HCT116 (cell line): ENCODE measurements at regions not wholly inside any gene's neighbourhood (a gene's known extent, or its start where the extent isn't known, plus 50 kb on each side); places are given as distances from the start of the nearest gene placed in this dataset.

Source experiments
- ATAC-seq: fragments of 200-7000 bp; cut with Tn5 transposase; 2 replicates; pipeline ENCODE4 v1.9.1; 2020; ENCODE audit warnings: mild to moderate bottlenecking, moderate library complexity
- BruUV-seq: library from RNA; stranded (reverse); fragments of 400-500 nt; replicated peaks from 2 replicates; lab custom pipeline; 2021; lab: Mats Ljungman, UMichigan
- CTCF ChIA-PET: fragments of 300-600 bp; sonication (Branson Sonifier 250); formaldehyde crosslinking; loops from one replicate; lab custom pipeline; 2021; ENCODE audit warnings: antibody characterized with exemption; lab: Charles Lee
- POLR2A ChIA-PET: fragments of 300-600, 350-600 bp; sonication (Branson Sonifier 250); formaldehyde crosslinking; loops from one replicate; lab custom pipeline; 2021; ENCODE audit warnings: antibody characterized with exemption; lab: Charles Lee
- RAD21 ChIA-PET, 2 experiments: fragments of 300-600 bp; sonication (Branson Sonifier 250); formaldehyde crosslinking; loops; one replicate each; lab custom pipeline; 2023; ENCODE audit warnings: low total read pairs in 2 of 2; ENCODE audit not compliant: uncharacterized antibody in 2 of 2, unreplicated experiment in 2 of 2, low non-redundant PET in 1 of 2; lab: Charles Lee
- DNase-seq: peaks from one replicate; pipeline ENCODE4 v3.0.0-alpha.2; 2010; ENCODE audit warnings: low read depth, low spot score
- H2AFZ ChIP-seq: fragments of 200-600 bp; shearing (Covaris generic), sonication (generic); 2 replicates; pipeline ENCODE4 v1.6.1; 2017; ENCODE audit warnings: low read depth, mixed run types, mixed read lengths, antibody characterized with exemption, low read length; ENCODE audit not compliant: poor library complexity, severe bottlenecking
- H3K27ac ChIP-seq: 2 replicates; pipeline ENCODE4 v1.5.1; 2012; ENCODE audit warnings: low read depth, low read length
- H3K27me3 ChIP-seq: fragments of 200-600 bp; sonication (generic); 2 replicates; pipeline ENCODE4 v1.6.1; 2016; ENCODE audit warnings: mixed run types, low read length, mixed read lengths; ENCODE audit not compliant: insufficient read depth
- H3K36me3 ChIP-seq, 2 experiments: fragments of 200-500 bp in 1 of 2; fragments of 200-600 bp in 1 of 2; sonication (Bioruptor generic) in 1 of 2; sonication (generic) in 1 of 2; 2 replicates each; pipeline versions ENCODE4 v1.5.1 to v1.6.1; 2014 to 2016; ENCODE audit warnings: low read length in 2 of 2, inconsistent platforms in 1 of 2, mixed read lengths in 1 of 2, mixed run types in 1 of 2; ENCODE audit not compliant: insufficient read depth in 2 of 2, control insufficient read depth in 1 of 2
- H3K4me1 ChIP-seq, 2 experiments: fragments of 200-600 bp in 1 of 2; sonication (generic) in 1 of 2; 2 replicates each; pipeline versions ENCODE4 v1.5.1 to v1.6.1; 2012 to 2017; ENCODE audit warnings: low read length in 2 of 2, inconsistent platforms in 1 of 2, mild to moderate bottlenecking in 1 of 2, mixed read lengths in 1 of 2, mixed run types in 1 of 2, moderate library complexity in 1 of 2; ENCODE audit not compliant: insufficient read depth in 2 of 2, control insufficient read depth in 1 of 2
- H3K4me2 ChIP-seq: fragments of 200-600 bp; sonication (generic); 2 replicates; pipeline ENCODE4 v1.6.1; 2017; ENCODE audit warnings: mixed run types, low read length, mixed read lengths
- H3K4me3 ChIP-seq, 2 experiments: fragments of 200-600 bp in 1 of 2; sonication (generic) in 1 of 2; replicated peaks in 1 of 2; 2 replicates each; pipeline ENCODE4 v1.5.1; 2011 to 2016; ENCODE audit warnings: low read length in 2 of 2, control low read depth in 1 of 2, low read depth in 1 of 2, mild to moderate bottlenecking in 1 of 2, mixed read lengths in 1 of 2, mixed run types in 1 of 2
- H3K79me2 ChIP-seq: fragments of 200-600 bp; sonication (generic); 2 replicates; pipeline ENCODE4 v1.6.1; 2017; ENCODE audit warnings: mild to moderate bottlenecking, mixed run types, low read length, moderate library complexity, mixed read lengths; ENCODE audit not compliant: insufficient read depth
- H3K9ac ChIP-seq: fragments of 200-600 bp; sonication (generic); 2 replicates; pipeline ENCODE4 v1.6.1; 2016; ENCODE audit warnings: low read length, mixed read lengths
- H3K9me2 ChIP-seq: fragments of 200-600 bp; sonication (generic), shearing (Covaris generic); 2 replicates; pipeline ENCODE4 v1.6.1; 2017; ENCODE audit warnings: mixed run types, mild to moderate bottlenecking, moderate library complexity; ENCODE audit not compliant: insufficient read depth
- H3K9me3 ChIP-seq, 2 experiments: fragments of 200-500 bp in 1 of 2; fragments of 200-600 bp in 1 of 2; sonication (Bioruptor generic) in 1 of 2; sonication (generic) in 1 of 2; 2 replicates each; pipeline ENCODE4 v1.6.1; 2014 to 2017; ENCODE audit warnings: low read length in 2 of 2, mixed read lengths in 2 of 2, inconsistent platforms in 1 of 2, low read depth in 1 of 2, mild to moderate bottlenecking in 1 of 2, mixed run types in 1 of 2, moderate library complexity in 1 of 2; ENCODE audit not compliant: control insufficient read depth in 1 of 2, insufficient read depth in 1 of 2
- H4K20me1 ChIP-seq: fragments of 200-600 bp; sonication (generic), shearing (Covaris generic); 2 replicates; pipeline ENCODE4 v1.6.1; 2017; ENCODE audit warnings: mixed run types, mild to moderate bottlenecking, moderate library complexity; ENCODE audit not compliant: insufficient read depth
- CBX3 ChIP-seq: IDR thresholded peaks from 2 replicates; pipeline ENCODE4 v1.6.1; 2012; ENCODE audit warnings: low read depth
- EGR1 ChIP-seq: IDR thresholded peaks from 2 replicates; pipeline ENCODE4 v1.6.1; 2012; ENCODE audit warnings: low read depth
- ELF1 ChIP-seq: IDR thresholded peaks from 2 replicates; pipeline ENCODE4 v1.6.1; 2012; ENCODE audit warnings: low read depth, borderline replicate concordance
- EZH2 ChIP-seq: fragments of 200-600 bp; sonication (generic); IDR thresholded peaks from 2 replicates; pipeline ENCODE4 v1.6.1; 2017; ENCODE audit warnings: antibody characterized with exemption, mixed run types
- EZH2phosphoT487 ChIP-seq: fragments of 200-600 bp; IDR thresholded peaks from 2 replicates; pipeline ENCODE4 v1.6.1; 2018; ENCODE audit warnings: antibody characterized with exemption, borderline replicate concordance
- FOSL1 ChIP-seq: IDR thresholded peaks from 2 replicates; pipeline ENCODE4 v1.6.1; 2012; ENCODE audit warnings: low read depth
- JUND ChIP-seq: IDR thresholded peaks from 2 replicates; pipeline ENCODE4 v1.6.1; 2012
- POLR2A ChIP-seq: IDR thresholded peaks from 2 replicates; pipeline ENCODE4 v1.7.0; 2011; ENCODE audit warnings: borderline replicate concordance; ENCODE audit not compliant: insufficient read depth, insufficient read length; ENCODE audit errors: extremely low read depth
- SIN3A ChIP-seq: IDR thresholded peaks from 2 replicates; pipeline ENCODE4 v1.6.1; 2012; ENCODE audit warnings: low read depth
- SP1 ChIP-seq: IDR thresholded peaks from 2 replicates; pipeline ENCODE4 v1.6.1; 2012; ENCODE audit warnings: low read depth
- SRF ChIP-seq: IDR thresholded peaks from 2 replicates; pipeline ENCODE4 v1.6.1; 2012; ENCODE audit warnings: low read depth
- TCF7L2 ChIP-seq: IDR thresholded peaks from 2 replicates; pipeline ENCODE4 v1.7.0; 2011; ENCODE audit warnings: borderline replicate concordance, inconsistent platforms; ENCODE audit not compliant: insufficient read depth, insufficient read length; ENCODE audit errors: extremely low read depth
- ZNF274 ChIP-seq: fragments of 200-500 bp; sonication (Bioruptor generic); IDR thresholded peaks from 2 replicates; pipeline ENCODE4 v1.6.1; 2014; ENCODE audit warnings: mild to moderate bottlenecking, low read depth, low read length, inconsistent platforms
- intact Hi-C: fragments of 100-400 bp; cut with micrococcal nuclease; formaldehyde crosslinking; loops from 2 replicates; pipeline ENCODE4 v1.10.0; 2022
- TF ChIP-seq, protein P1 (sequence below): IDR thresholded peaks from 2 replicates; pipeline ENCODE4 v1.6.1; 2012; ENCODE audit warnings: low read depth
- TF ChIP-seq, protein P2 (sequence below): IDR thresholded peaks from 2 replicates; pipeline ENCODE4 v1.6.1; 2012
- TF ChIP-seq, protein P3 (sequence below): IDR thresholded peaks from 2 replicates; pipeline ENCODE4 v1.6.1; 2011; ENCODE audit warnings: mild to moderate bottlenecking, low read length, moderate library complexity; ENCODE audit not compliant: insufficient replicate concordance; ENCODE audit errors: extremely low read depth

DNA sequence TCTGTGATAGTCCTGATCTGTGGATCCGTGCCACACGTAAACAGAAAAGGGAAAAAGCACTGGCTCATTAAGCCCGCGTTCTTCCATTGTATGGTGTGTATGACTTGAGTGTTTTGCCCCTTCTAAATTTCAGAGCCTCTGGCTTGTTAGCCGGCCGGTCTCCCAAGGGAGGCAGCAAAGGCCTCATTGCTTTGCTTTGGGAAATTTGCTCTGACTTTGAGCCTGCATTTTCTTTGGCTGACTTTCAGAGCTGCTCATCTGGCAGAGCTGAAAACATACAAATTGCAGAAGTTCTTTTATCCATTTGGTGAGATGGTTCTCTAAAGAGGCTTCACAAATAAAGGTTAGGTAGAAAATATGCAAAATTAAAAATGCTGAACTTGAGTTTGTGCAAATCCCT, 123.0 kb downstream of the UTRN start:
- ATAC-seq (no peak), DNase-seq (no peak)
- no peaks in the 10 kb centered on the region for H3K4me1 ChIP-seq
- H3K4me3 ChIP-seq = no peak overlapping the region
- H3K27me3 ChIP-seq = no peaks in the 10 kb centered on the region
- H3K4me2 ChIP-seq = no peak overlapping the region
- H3K9me2 ChIP-seq = no peaks in the 10 kb centered on the region
- no peak overlapping the region for H3K27ac ChIP-seq
- no peak overlapping the region for H3K9ac ChIP-seq
- RAD21 ChIA-PET = no interaction called here
- H4K20me1 ChIP-seq = no peaks in the 10 kb centered on the region
- no TSS peak for BruUV-seq
- no peaks in the 10 kb centered on the region for H3K79me2 ChIP-seq
- intact Hi-C loops = no loop called here
- CTCF ChIA-PET = no interaction called here
- no peak overlapping the region for H2AFZ ChIP-seq
- H3K36me3 ChIP-seq = no peaks in the 10 kb centered on the region
- POLR2A ChIA-PET = no interaction called here
- no peaks in the 10 kb centered on the region for H3K9me3 ChIP-seq
- TF ChIP-seq SRF = no peak
- TF ChIP-seq, protein P1, sequence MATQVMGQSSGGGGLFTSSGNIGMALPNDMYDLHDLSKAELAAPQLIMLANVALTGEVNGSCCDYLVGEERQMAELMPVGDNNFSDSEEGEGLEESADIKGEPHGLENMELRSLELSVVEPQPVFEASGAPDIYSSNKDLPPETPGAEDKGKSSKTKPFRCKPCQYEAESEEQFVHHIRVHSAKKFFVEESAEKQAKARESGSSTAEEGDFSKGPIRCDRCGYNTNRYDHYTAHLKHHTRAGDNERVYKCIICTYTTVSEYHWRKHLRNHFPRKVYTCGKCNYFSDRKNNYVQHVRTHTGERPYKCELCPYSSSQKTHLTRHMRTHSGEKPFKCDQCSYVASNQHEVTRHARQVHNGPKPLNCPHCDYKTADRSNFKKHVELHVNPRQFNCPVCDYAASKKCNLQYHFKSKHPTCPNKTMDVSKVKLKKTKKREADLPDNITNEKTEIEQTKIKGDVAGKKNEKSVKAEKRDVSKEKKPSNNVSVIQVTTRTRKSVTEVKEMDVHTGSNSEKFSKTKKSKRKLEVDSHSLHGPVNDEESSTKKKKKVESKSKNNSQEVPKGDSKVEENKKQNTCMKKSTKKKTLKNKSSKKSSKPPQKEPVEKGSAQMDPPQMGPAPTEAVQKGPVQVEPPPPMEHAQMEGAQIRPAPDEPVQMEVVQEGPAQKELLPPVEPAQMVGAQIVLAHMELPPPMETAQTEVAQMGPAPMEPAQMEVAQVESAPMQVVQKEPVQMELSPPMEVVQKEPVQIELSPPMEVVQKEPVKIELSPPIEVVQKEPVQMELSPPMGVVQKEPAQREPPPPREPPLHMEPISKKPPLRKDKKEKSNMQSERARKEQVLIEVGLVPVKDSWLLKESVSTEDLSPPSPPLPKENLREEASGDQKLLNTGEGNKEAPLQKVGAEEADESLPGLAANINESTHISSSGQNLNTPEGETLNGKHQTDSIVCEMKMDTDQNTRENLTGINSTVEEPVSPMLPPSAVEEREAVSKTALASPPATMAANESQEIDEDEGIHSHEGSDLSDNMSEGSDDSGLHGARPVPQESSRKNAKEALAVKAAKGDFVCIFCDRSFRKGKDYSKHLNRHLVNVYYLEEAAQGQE = no peak
- TF ChIP-seq EZH2phosphoT487 = no peak
- TF ChIP-seq ZNF274 = no peak
- TF ChIP-seq, protein P2, sequence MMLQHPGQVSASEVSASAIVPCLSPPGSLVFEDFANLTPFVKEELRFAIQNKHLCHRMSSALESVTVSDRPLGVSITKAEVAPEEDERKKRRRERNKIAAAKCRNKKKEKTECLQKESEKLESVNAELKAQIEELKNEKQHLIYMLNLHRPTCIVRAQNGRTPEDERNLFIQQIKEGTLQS = no peak
- TF ChIP-seq ELF1 = no peak
- TF ChIP-seq CBX3 = no peak
- TF ChIP-seq SIN3A = no peak
- TF ChIP-seq POLR2A = no peak
- no peak for TF ChIP-seq EGR1
- no peak for TF ChIP-seq JUND
- no peak for TF ChIP-seq FOSL1
- TF ChIP-seq, protein P3, sequence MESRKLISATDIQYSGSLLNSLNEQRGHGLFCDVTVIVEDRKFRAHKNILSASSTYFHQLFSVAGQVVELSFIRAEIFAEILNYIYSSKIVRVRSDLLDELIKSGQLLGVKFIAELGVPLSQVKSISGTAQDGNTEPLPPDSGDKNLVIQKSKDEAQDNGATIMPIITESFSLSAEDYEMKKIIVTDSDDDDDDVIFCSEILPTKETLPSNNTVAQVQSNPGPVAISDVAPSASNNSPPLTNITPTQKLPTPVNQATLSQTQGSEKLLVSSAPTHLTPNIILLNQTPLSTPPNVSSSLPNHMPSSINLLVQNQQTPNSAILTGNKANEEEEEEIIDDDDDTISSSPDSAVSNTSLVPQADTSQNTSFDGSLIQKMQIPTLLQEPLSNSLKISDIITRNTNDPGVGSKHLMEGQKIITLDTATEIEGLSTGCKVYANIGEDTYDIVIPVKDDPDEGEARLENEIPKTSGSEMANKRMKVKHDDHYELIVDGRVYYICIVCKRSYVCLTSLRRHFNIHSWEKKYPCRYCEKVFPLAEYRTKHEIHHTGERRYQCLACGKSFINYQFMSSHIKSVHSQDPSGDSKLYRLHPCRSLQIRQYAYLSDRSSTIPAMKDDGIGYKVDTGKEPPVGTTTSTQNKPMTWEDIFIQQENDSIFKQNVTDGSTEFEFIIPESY = no peak
- no peak for TF ChIP-seq SP1
- no peak for TF ChIP-seq TCF7L2
- no peak for TF ChIP-seq EZH2
